ENCODE measurements at regions not wholly inside any gene's neighbourhood (a gene's known extent, or its start where the extent isn't known, plus 50 kb on each side); places are given as distances from the start of the nearest gene placed in this dataset.

DNA sequence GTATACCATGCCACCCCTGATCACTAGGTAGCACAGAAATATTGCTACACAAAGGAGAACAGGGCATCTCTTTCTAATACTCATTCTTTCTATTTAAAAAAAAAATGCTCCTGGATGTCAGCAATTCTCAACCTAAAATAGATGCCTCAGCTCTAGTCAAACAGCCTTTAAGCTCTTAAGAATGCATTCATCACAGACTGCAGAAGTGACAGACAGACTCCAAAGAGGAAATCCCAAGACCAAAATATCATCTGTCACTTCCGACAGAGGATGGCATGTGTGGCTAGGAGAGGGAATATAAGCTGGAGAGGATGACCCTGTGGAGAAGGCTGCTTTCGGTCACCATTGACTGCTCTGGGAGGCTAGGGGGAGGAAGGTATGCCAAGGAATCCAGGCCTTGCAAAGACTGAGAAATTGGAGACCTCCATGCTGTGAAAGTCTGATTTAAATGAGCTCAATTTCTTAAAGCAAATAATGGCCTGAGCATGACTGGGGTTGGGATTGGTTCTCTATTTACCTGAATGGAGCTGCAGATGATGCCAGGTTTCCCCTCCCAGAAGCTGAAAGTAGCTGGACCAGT lies 277.4 kb downstream of the BRINP2 start:
- TF ChIP-seq CTCF (IDR thresholded peaks at IDR 0.05): no peak
- TF ChIP-seq POLR2A (IDR thresholded peaks at IDR 0.05): no peak

Data from tibial nerve (tissue), 3 donors.